SK-N-SH treated with all-trans-retinoic acid at 6 μM for 48 hours (cell line): ENCODE measurements at regions not wholly inside any gene's neighbourhood (a gene's known extent, or its start where the extent isn't known, plus 50 kb on each side); places are given as distances from the start of the nearest gene placed in this dataset.

Experiments used
- ATAC-seq: fragments of 200-7000 bp; cut with Tn5 transposase; 3 replicates; pipeline ENCODE4 v1.9.1; 2020; ENCODE audit warnings: mild to moderate bottlenecking, moderate library complexity
- ARNTL ChIP-seq: fragments of 450-650 bp; formaldehyde crosslinking; IDR thresholded peaks from 2 replicates; pipeline ENCODE4 v1.5.0; 2020; ENCODE audit warnings: low read depth, mild to moderate bottlenecking, moderate library complexity, borderline replicate concordance
- BACH2 ChIP-seq: fragments of 250-450 bp; sonication (Bioruptor Pico); IDR thresholded peaks from 2 replicates; pipeline ENCODE4 v1.9.0; 2021; ENCODE audit warnings: mild to moderate bottlenecking, borderline replicate concordance
- ISL1 ChIP-seq: fragments of 250-450 bp; sonication (Bioruptor Pico); IDR thresholded peaks from 2 replicates; pipeline ENCODE4 v2.1.2; 2022; ENCODE audit warnings: mild to moderate bottlenecking, moderate library complexity
- OSR1 ChIP-seq: fragments of 250-450 bp; sonication (Bioruptor Pico); IDR thresholded peaks from 2 replicates; pipeline ENCODE4 v1.8.0; 2022; ENCODE audit warnings: moderate library complexity, mild to moderate bottlenecking, inconsistent platforms
- PATZ1 ChIP-seq: fragments of 250-450 bp; sonication (Bioruptor Pico); IDR thresholded peaks from 2 replicates; pipeline ENCODE4 v1.8.0; 2020; ENCODE audit warnings: mild to moderate bottlenecking, moderate library complexity, borderline replicate concordance
- PPARA ChIP-seq: fragments of 250-450 bp; sonication (Bioruptor Pico); IDR thresholded peaks from 2 replicates; pipeline ENCODE4 v1.5.0; 2020; ENCODE audit warnings: mild to moderate bottlenecking, borderline replicate concordance
- RARB ChIP-seq: fragments of 250-450 bp; sonication (Bioruptor Pico); IDR thresholded peaks from 2 replicates; pipeline ENCODE4 v1.8.0; 2021; ENCODE audit warnings: mild to moderate bottlenecking, moderate library complexity
- SNAI2 ChIP-seq: fragments of 250-450 bp; sonication (Bioruptor Pico); IDR thresholded peaks from 2 replicates; pipeline ENCODE4 v1.5.0; 2020; ENCODE audit warnings: mild to moderate bottlenecking, moderate library complexity
- TCF4 ChIP-seq: fragments of 250-450 bp; sonication (Bioruptor Pico); IDR thresholded peaks from 2 replicates; pipeline ENCODE4 v1.8.0; 2021; ENCODE audit warnings: mild to moderate bottlenecking, moderate library complexity, borderline replicate concordance
- TOX ChIP-seq: fragments of 250-450 bp; sonication (Bioruptor Pico); IDR thresholded peaks from 2 replicates; pipeline ENCODE4 v1.8.0; 2021; ENCODE audit warnings: mild to moderate bottlenecking, moderate library complexity, borderline replicate concordance
- ZC3H10 ChIP-seq: fragments of 250-450 bp; sonication (Bioruptor Pico); IDR thresholded peaks from 2 replicates; pipeline ENCODE4 v1.5.1; 2021; ENCODE audit warnings: mild to moderate bottlenecking, moderate library complexity
- ZFP30 ChIP-seq: fragments of 450-650 bp; formaldehyde crosslinking; IDR thresholded peaks from 2 replicates; pipeline ENCODE4 v1.5.0; 2022; ENCODE audit warnings: mild to moderate bottlenecking, moderate library complexity
- ZNF565 ChIP-seq: fragments of 450-650 bp; formaldehyde crosslinking; conservative IDR thresholded peaks from 2 replicates; pipeline ENCODE4 v1.5.0; 2020; ENCODE audit warnings: low read depth, mild to moderate bottlenecking, moderate library complexity
- ZNF70 ChIP-seq: fragments of 450-650 bp; formaldehyde crosslinking; IDR thresholded peaks from 2 replicates; pipeline ENCODE4 v1.5.0; 2020; ENCODE audit warnings: mild to moderate bottlenecking, moderate library complexity
- ZNF8 ChIP-seq: fragments of 450-650 bp; formaldehyde crosslinking; IDR thresholded peaks from 2 replicates; pipeline ENCODE4 v1.5.0; 2020; ENCODE audit warnings: mild to moderate bottlenecking, moderate library complexity
- TF ChIP-seq, protein P1 (sequence below): fragments of 250-450 bp; sonication (Bioruptor Pico); IDR thresholded peaks from 2 replicates; pipeline ENCODE4 v1.5.0; 2020; ENCODE audit warnings: mild to moderate bottlenecking, moderate library complexity
- TF ChIP-seq, protein P2 (sequence below): fragments of 250-450 bp; sonication (Bioruptor Pico); IDR thresholded peaks from 2 replicates; pipeline ENCODE4 v1.5.1; 2020; ENCODE audit warnings: low read depth, mild to moderate bottlenecking, moderate library complexity

- TF ChIP-seq PPARA (no peak), ARNTL (no peak), RARB (CRISPR knock-in tag) (no peak), TCF4 (CRISPR knock-in tag) (no peak), ZFP30 (CRISPR knock-in tag) (no peak)
- TF ChIP-seq, protein P1, sequence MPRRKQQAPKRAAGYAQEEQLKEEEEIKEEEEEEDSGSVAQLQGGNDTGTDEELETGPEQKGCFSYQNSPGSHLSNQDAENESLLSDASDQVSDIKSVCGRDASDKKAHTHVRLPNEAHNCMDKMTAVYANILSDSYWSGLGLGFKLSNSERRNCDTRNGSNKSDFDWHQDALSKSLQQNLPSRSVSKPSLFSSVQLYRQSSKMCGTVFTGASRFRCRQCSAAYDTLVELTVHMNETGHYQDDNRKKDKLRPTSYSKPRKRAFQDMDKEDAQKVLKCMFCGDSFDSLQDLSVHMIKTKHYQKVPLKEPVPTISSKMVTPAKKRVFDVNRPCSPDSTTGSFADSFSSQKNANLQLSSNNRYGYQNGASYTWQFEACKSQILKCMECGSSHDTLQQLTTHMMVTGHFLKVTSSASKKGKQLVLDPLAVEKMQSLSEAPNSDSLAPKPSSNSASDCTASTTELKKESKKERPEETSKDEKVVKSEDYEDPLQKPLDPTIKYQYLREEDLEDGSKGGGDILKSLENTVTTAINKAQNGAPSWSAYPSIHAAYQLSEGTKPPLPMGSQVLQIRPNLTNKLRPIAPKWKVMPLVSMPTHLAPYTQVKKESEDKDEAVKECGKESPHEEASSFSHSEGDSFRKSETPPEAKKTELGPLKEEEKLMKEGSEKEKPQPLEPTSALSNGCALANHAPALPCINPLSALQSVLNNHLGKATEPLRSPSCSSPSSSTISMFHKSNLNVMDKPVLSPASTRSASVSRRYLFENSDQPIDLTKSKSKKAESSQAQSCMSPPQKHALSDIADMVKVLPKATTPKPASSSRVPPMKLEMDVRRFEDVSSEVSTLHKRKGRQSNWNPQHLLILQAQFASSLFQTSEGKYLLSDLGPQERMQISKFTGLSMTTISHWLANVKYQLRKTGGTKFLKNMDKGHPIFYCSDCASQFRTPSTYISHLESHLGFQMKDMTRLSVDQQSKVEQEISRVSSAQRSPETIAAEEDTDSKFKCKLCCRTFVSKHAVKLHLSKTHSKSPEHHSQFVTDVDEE = no peak
- TF ChIP-seq, protein P2, sequence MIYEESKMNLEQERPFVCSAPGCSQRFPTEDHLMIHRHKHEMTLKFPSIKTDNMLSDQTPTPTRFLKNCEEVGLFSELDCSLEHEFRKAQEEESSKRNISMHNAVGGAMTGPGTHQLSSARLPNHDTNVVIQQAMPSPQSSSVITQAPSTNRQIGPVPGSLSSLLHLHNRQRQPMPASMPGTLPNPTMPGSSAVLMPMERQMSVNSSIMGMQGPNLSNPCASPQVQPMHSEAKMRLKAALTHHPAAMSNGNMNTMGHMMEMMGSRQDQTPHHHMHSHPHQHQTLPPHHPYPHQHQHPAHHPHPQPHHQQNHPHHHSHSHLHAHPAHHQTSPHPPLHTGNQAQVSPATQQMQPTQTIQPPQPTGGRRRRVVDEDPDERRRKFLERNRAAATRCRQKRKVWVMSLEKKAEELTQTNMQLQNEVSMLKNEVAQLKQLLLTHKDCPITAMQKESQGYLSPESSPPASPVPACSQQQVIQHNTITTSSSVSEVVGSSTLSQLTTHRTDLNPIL = no peak
- ATAC-seq = no peak
These were observed 201.1 kb upstream of the LPP start for GRCh38 chr3:187952849-187953248.

GRCh38 chr3:187954516-187954872 is 199.5 kb upstream of the LPP start:
- ATAC-seq = no peak
- TF ChIP-seq ZNF565 (no peak), OSR1 (no peak), ARNTL (no peak), BACH2 (no peak), ISL1 (CRISPR knock-in tag) (no peak), SNAI2 (CRISPR knock-in tag) (no peak), RARB (CRISPR knock-in tag) (no peak), ZC3H10 (CRISPR knock-in tag) (no peak), TOX (no peak)
- TF ChIP-seq, protein P1 = no peak
- TF ChIP-seq, protein P2 = no peak

DNA sequence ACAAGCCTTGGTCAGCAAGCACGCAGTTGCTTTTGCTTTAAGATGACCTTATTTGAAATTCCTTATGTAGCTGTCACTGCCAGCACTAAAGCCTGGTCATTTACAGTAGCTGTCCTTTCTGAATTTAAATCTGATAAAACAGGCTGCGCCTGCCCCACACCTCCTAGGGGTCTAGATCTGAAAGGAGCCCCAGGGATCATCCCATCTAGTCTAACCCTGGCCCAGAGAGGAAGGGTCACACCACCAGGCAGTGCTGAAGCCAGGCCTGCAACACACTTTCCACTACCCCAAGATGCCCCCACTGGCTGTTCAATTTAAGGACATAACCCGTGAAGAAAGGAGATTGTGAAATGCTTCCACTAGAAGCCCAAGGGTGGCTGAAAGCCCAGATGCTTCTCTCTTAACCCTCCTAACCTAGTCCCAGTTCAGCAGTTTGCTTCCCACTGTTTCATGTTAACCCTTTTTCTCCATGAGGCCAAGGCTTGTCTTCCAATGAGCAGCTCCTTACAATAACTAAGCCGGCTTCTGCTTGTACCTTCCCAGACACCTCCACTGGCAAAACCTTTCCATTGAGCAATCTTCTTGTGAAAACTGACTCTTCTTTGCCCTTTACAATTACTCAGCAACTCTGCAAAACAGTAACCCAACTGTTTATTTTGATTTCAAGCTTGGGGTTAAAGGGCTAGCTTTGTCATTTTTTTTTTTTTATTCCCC is 198.9 kb upstream of the LPP start:
- no peak; the same call in 2 of the 3 replicates for ATAC-seq

GRCh38 chr3:187955587-187955952 is 198.4 kb upstream of the LPP start:
- ATAC-seq = no peak
- no peak for TF ChIP-seq ZNF565
- no peak for TF ChIP-seq PATZ1 (CRISPR knock-in tag)
- no peak for TF ChIP-seq RARB (CRISPR knock-in tag)
- TF ChIP-seq ZNF8 (CRISPR knock-in tag) = no peak
- TF ChIP-seq BACH2 = no peak
- no peak for TF ChIP-seq ZNF70 (CRISPR knock-in tag)
- TF ChIP-seq, protein P2 = no peak
- TF ChIP-seq ZFP30 (CRISPR knock-in tag) = no peak

More for the DNA sequence above, 198.9 kb upstream of the LPP start:
- no peak for TF ChIP-seq TCF4 (CRISPR knock-in tag)
- TF ChIP-seq, all 23 proteins: peak for 0
